Stimulated activated CD8-positive, alpha-beta memory T cell treated with anti-CD3 and anti-CD28 coated beads, Interleukin-4, amount 100 ng/mL, for 1 hour (primary cell): ENCODE measurements at regions not wholly inside any gene's neighbourhood (a gene's known extent, or its start where the extent isn't known, plus 50 kb on each side); places are given as distances from the start of the nearest gene placed in this dataset.
A peak's percentile ranks its signal among the peaks of the same experiment; 100 is the strongest.
"Not testable (repeated sequence)": the region's sequence is repeated elsewhere in the genome, so short reads cannot be mapped to it uniquely, and the experiment has no call there.

ENCODE experiments used
- DNase-seq, 2 donors: peaks; one replicate each; pipeline ENCODE4 v3.0.0-alpha.2; 2020; ENCODE audit warnings: low read depth in 2 of 2, low spot score in 1 of 2

DNA sequence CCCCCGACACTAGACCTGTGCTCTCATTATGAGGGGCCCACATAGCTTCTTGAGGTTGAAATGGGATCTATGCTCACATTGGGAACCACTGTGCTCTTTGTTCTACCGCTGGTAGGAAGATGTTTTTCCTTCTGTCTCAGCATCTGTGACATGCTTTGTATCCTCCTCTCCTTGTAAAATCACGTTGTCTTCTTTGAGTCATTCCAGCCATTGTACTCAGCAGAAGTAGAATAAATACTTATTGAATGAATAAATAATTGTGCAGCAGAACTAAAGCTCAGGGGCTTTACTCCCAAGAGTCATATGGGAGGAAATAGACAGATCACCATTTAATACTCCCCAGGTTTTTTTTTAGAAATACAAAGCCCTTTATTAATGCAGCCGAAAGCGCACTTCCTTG is 66.3 kb upstream of the EDEM3 start:
- DNase-seq = no peak

DNA sequence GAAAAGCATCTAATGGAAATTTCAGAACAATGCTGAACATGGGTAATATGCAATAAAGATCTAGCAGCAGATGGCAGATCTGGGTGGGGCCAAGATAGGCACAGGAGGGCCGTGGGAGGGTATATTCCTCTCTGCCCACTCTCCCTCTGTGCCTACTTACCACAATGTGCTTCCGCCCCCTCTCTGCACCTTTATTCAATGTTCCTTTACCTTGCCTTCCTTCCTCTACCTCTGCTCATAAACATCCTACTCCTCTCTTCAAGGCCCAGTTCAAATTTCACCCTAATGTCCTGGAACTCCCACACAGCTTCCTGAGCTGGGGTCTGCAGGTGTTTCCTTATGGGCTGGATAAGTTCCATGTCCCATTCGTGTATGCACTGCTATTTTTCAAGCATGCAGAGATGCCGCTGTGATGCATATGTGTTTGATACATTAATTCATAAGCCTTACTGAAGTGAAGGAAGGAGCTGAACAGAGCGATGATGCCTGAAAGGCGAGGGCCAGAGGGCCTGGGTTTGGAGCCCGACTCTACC is 65.6 kb upstream of the EDEM3 start:
- no peak for DNase-seq

DNA sequence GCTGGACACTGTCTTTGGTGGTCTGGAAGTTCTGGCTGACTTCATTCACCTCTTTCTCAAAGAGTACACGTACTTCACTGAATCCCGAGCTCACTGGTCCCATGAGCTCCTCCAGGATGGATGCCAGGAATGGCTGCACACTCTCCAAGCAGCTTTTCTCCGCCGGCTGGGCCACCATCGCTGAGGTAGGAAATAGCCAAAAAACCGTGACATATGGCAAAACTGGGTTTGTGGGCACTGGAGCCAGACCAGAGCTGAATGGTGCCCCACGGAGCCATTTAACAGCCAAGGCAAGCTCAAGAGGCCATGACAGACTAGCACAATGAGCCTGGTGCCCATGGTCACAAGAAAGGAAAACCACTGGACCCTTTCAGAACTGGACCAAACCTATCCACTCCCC is 64.0 kb upstream of the EDEM3 start:
- no peak for DNase-seq

DNA sequence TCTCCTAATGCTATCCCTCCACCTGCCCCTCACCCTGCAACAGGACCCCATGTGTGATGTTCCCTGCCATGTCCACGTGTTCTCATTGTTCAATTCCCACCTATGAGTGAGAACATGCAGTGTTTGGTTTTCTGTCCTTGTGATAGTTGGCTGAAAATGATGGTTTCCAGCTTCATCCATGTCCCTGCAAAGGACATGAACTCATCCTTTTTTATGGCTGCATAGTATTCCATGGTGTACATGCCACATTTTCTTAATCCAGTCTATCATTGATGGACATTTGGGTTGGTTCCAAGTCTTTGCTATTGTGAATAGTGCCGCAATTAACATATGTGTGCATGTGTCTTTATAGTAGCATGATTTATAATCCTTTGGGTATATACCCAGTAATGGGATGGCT is 62.3 kb upstream of the EDEM3 start:
- not testable (repeated sequence) for DNase-seq

DNA sequence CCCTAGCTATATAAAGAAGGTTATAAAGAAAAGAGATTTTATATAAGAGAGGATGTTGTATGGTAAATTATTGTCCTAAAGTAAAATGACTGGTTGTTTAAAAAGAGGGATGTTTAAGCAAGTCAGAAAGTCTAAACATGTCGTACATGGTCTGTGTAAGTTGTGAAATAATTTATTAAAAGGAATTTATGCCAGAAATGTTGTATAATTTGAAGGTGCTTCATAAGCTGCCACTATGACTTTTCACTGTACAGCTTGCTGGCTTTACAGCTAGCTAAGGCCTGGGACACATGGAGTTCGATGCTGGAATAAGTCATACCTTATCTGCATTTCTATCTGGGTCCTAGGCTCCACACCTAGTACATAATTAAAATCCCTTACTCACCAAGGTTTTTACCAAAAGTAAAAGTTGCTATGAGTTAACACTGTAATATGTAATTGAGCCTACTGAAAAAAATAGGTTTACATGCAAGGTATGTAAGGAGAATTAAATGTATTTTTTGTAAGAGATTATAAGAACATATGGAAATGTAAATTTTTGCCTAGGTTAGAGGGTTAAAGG is 59.0 kb upstream of the EDEM3 start:
- no peak for DNase-seq

DNA sequence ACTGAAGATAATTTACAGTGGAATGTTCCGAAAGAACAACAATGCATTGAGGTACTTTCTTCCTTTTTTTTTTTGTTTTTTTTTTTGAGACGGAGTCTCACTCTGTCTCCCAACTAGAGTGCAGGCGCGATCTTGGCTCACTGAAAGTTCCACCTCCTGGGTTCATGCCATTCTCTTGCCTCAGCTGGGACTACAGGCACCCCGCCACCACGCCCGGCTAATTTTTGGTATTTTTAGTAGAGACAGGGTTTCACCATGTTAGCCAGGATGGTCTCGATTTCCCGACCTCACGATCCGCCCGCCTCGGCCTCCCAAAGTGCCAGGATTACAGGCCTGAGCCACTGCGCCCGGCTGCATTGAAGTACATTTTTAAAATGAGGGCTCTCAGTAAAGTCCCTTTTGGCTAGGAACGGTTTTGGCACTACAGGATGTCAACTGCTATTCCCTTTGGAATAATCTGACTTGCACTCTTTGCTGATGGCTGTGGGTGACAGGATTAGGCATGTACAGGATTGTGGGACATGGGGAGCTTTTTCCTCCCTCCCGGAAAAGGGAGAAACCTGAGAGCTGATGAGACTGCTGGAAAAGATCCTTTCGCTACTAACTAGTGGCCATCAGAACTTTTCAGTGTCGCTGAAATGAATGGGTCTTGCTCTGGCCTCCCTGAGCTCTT is 56.9 kb upstream of the EDEM3 start:
- no peak for DNase-seq

DNA sequence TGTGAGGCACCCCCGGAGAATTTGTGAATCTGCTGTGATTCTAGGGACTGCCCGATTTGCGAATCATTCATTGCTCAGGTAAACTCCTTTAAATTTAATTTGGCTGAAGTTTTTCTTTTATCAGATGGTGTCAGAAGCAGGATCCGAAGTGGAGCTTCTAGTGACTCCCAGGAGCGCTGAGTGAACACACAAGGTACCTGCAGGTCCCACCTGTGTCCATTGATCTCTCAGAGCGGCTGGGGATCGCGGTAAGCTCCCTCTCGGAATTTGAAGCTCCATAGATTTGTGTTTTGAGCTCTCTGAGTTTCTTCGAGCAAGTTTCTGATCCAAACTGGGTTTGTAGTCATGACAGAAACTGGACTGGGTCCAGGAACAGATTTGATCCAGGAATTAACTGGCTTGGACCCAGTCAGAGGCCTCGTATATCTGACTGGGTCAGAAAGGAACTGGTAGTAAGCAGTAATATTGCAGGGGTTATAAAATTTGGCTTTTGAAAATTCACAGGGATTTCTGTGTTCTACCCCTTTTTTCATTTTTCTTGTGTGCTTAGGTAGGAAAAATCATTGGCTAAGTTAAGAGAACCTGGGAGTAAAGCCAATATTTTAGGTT is 56.2 kb upstream of the EDEM3 start:
- no peak for DNase-seq

DNA sequence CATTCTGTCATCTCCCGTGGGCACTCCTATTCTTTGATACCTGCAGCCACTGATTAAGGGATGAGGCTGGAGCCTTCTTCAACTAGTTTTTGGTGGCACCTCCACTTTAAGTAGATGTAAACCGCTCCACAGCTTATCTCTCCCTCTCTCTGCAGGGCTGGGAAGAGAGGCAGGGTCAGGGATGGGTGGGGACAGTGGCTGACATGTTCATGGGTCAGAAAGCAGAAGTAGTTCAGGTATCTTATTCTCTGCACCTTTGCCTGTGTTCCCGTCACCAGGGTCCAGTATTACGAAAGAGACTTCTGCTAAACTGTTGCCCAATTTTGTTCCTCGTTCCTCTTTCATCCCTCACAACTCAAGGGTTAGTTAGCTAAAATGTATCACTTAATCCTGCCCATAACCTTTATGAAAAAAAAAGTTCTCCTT is 51.7 kb upstream of the EDEM3 start:
- DNase-seq = no peak

DNA sequence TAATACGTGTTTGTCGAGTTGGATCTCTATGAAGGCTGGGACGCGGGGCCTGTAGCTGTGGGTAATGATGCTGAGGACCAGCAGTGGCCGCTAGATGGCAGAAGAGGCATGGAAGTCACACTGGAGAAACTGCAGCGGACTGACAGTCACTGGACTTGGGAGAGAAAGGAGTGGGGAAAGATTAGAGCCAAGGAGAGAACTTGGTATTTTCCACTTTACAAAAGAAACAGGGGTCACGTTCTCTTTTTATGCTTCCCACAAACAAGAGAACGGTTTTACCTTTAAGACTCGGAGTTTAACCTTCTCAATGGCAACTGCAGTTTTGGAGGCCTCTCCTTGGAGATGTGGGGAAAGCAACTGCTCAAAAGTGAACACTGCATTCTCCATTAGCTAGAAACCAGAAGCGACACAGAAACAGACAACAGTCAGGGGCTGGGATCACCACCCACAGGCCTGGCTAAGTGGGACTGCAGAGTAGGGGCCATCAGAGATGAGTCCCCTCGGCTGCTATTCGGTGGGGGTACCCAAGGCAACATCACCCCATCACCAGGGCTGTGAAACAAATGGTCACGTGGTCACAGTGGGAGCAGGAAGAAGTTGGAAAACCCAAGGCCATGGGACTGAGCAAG is 51.1 kb upstream of the EDEM3 start:
- DNase-seq = peak; percentile 56 to 69
